CD4-positive, alpha-beta T cell (primary cell): ENCODE measurements at regions not wholly inside any gene's neighbourhood (a gene's known extent, or its start where the extent isn't known, plus 50 kb on each side); places are given as distances from the start of the nearest gene placed in this dataset.

ENCODE experiments used
- ATAC-seq: fragments of 200-7000 bp; cut with Tn5 transposase; one replicate; pipeline ENCODE4 v1.10.0; 2022; ENCODE audit warnings: mild to moderate bottlenecking; ENCODE audit not compliant: poor library complexity
- CTCF ChIA-PET: fragments of 350-600 bp; sonication (Branson Sonifier 250); formaldehyde crosslinking; loops from one replicate; lab custom pipeline; 2021; ENCODE audit warnings: antibody characterized with exemption, inconsistent platforms; lab: Charles Lee
- POLR2A ChIA-PET: fragments of 350-600 bp; sonication (Branson Sonifier 250); formaldehyde crosslinking; loops from one replicate; lab custom pipeline; 2021; ENCODE audit warnings: antibody characterized with exemption, inconsistent platforms; lab: Charles Lee
- DNase-seq, 14 experiments: peaks; one replicate each; pipeline ENCODE4 v3.0.0-alpha.2; 2013 to 2020; ENCODE audit warnings: mixed read lengths in 2 of 14
- H3K27ac ChIP-seq, 2 donors: one replicate each; pipeline versions ENCODE4 v1.5.1 to v1.7.0; 2013; ENCODE audit warnings: low read length in 2 of 2, low read depth in 1 of 2, mild to moderate bottlenecking in 1 of 2
- H3K27me3 ChIP-seq, 2 experiments: 1 replicate in 1 of 2; 2 replicates in 1 of 2; pipeline versions ENCODE4 v1.6.1 to v1.7.0; 2013; ENCODE audit warnings: low read length in 2 of 2, control low read depth in 1 of 2, mild to moderate bottlenecking in 1 of 2, moderate library complexity in 1 of 2; ENCODE audit not compliant: insufficient read depth in 2 of 2, control insufficient read depth in 1 of 2
- H3K36me3 ChIP-seq: one replicate; pipeline ENCODE4 v1.6.1; 2013; ENCODE audit warnings: low read length, control low read depth; ENCODE audit not compliant: insufficient read depth
- H3K4me1 ChIP-seq: one replicate; pipeline ENCODE4 v1.6.1; 2013; ENCODE audit warnings: low read length, control low read depth; ENCODE audit not compliant: insufficient read depth
- H3K4me3 ChIP-seq: one replicate; pipeline ENCODE4 v1.5.1; 2013; ENCODE audit warnings: mild to moderate bottlenecking, low read length, moderate library complexity
- H3K9me3 ChIP-seq, 2 experiments: 1 replicate in 1 of 2; 2 replicates in 1 of 2; pipeline versions ENCODE4 v1.6.1 to v1.7.0; 2013; ENCODE audit warnings: low read length in 2 of 2, mild to moderate bottlenecking in 2 of 2, control low read depth in 1 of 2, moderate library complexity in 1 of 2; ENCODE audit not compliant: control insufficient read depth in 1 of 2, insufficient read depth in 1 of 2
- H3K27ac Mint-ChIP-seq: one replicate; pipeline ENCODE4 v1.8.0; 2020; ENCODE audit warnings: mixed read lengths
- H3K27me3 Mint-ChIP-seq: one replicate; pipeline ENCODE4 v1.8.0; 2021; ENCODE audit warnings: mixed read lengths
- H3K36me3 Mint-ChIP-seq: one replicate; pipeline ENCODE4 v1.8.0; 2021; ENCODE audit warnings: low read depth, mixed read lengths
- H3K4me1 Mint-ChIP-seq: one replicate; pipeline ENCODE4 v1.8.0; 2021; ENCODE audit warnings: low read depth, mixed read lengths
- H3K4me3 Mint-ChIP-seq: one replicate; pipeline ENCODE4 v1.8.0; 2020; ENCODE audit warnings: mild to moderate bottlenecking, mixed read lengths
- H3K9me3 Mint-ChIP-seq: one replicate; pipeline ENCODE4 v1.8.0; 2020; ENCODE audit warnings: mixed read lengths
- CTCF ChIP-seq: fragments of 200-600 bp; IDR thresholded peaks from one replicate; pipeline ENCODE4 v1.8.0; 2022; ENCODE audit warnings: antibody characterized with exemption, mild to moderate bottlenecking
- intact Hi-C, 2 experiments: fragments of 100-400 bp; cut with DNase I in 1 of 2; cut with micrococcal nuclease in 1 of 2; formaldehyde crosslinking; loops; one replicate each; pipeline versions ENCODE4 v1.15.1 to v1.9.0; 2023 to 2025; cut with DNase I, micrococcal nuclease

DNA sequence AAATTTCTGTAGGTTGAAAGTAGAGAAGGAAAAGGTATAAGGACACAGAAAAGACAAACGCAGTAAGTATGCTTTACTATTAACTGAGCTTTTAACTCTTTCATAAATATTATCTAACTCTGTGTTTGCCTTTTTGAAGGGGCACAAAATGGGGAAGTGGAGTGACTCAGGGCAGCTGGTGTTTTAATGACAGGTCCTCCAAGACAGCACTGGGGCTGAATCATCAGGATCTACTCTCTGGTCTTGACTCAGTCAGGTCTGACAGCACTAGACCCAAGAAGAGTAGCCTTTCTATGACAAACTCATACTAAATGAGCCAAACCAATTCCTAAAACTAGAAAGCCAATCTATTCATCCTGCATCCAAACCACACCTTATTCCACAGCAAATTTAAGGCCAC, 102.2 kb downstream of the APTX start:
- no peak overlapping the region for H3K4me3 ChIP-seq
- POLR2A ChIA-PET, result no interaction called here
- TF ChIP-seq CTCF, result no peak
- Mint-ChIP-seq H3K4me1 (no peaks in the 10 kb centered on the region), H3K36me3 (no peaks in the 10 kb centered on the region), H3K9me3 (no peaks in the 10 kb centered on the region), H3K27ac (no peak overlapping the region), H3K27me3 (peaks cover 19% of the 10 kb centered on the region), H3K4me3 (no peak overlapping the region)
- H3K9me3 ChIP-seq, result peaks cover 0 to 5% of the 10 kb centered on the region in 2 experiments
- peaks cover 0 to 4% of the 10 kb centered on the region in 2 experiments for H3K27me3 ChIP-seq
- H3K4me1 ChIP-seq, result no peaks in the 10 kb centered on the region
- ATAC-seq (no peak), DNase-seq (peak in 2 of 14 experiments; percentile 4 to 40)
- CTCF ChIA-PET, result no interaction called here
- H3K36me3 ChIP-seq, result no peaks in the 10 kb centered on the region
- intact Hi-C loops, result no loop called here
- H3K27ac ChIP-seq, result no peak overlapping the region

DNA sequence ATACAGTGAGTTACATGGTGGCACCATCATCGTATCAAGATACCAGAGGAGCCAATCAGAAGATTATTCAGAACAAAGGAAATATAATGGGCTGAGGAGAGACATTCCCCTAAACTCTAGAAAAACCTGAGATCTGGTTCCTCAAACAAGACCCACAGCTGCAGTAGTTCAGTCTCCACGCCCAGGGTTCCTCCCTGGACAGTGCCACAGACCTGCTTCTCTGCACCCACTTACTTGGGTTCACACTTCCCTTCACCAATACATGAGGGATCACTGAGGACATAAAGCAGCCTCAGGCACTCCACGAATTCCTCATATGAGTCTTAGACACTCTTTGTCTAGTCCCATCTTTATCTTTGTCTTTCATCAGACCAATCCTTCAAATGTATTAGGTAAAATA, 101.7 kb downstream of the APTX start:
- peaks cover 0 to 5% of the 10 kb centered on the region in 2 experiments for H3K9me3 ChIP-seq
- no peak for TF ChIP-seq CTCF
- ATAC-seq (no peak), DNase-seq (no peak)
- Mint-ChIP-seq H3K4me1 (no peaks in the 10 kb centered on the region), H3K27me3 (peaks cover 19% of the 10 kb centered on the region), H3K4me3 (no peak overlapping the region), H3K27ac (no peak overlapping the region), H3K9me3 (no peaks in the 10 kb centered on the region), H3K36me3 (no peaks in the 10 kb centered on the region)
- peaks cover 0 to 4% of the 10 kb centered on the region in 2 experiments for H3K27me3 ChIP-seq
- H3K4me3 ChIP-seq, result no peak overlapping the region
- ChIA-PET POLR2A (no interaction called here), CTCF (no interaction called here)
- H3K27ac ChIP-seq, result no peak overlapping the region
- H3K36me3 ChIP-seq, result no peaks in the 10 kb centered on the region
- H3K4me1 ChIP-seq, result no peaks in the 10 kb centered on the region
- intact Hi-C loops, result no loop called here

GRCh38 chr9:32906213-32906612, 95.2 kb downstream of the APTX start:
- POLR2A ChIA-PET, result no interaction called here
- H3K4me1 Mint-ChIP-seq, result no peaks in the 10 kb centered on the region
- H3K27me3 Mint-ChIP-seq, result peaks cover 17% of the 10 kb centered on the region
- CTCF ChIA-PET, result interaction anchor here (0.6 kb wide), 1 partner anchor 13 kb away, joined by 3 read pairs; no protein-coding TSS in a partner anchor
- H3K9me3 ChIP-seq, result no peaks in the 10 kb centered on the region
- intact Hi-C loops, result no loop called here
- no peak overlapping the region for H3K4me3 Mint-ChIP-seq
- H3K4me1 ChIP-seq, result no peaks in the 10 kb centered on the region
- no peak for ATAC-seq
- peak in 3 of 14 experiments; percentile 10 to 26 (median 14) for DNase-seq
- H3K27ac ChIP-seq, result no peak overlapping the region
- peaks cover 0 to 4% of the 10 kb centered on the region in 2 experiments for H3K27me3 ChIP-seq
- no peaks in the 10 kb centered on the region for H3K36me3 ChIP-seq
- no peak overlapping the region for H3K4me3 ChIP-seq
- no peaks in the 10 kb centered on the region for H3K36me3 Mint-ChIP-seq
- H3K9me3 Mint-ChIP-seq, result no peaks in the 10 kb centered on the region
- TF ChIP-seq CTCF, result no peak
- H3K27ac Mint-ChIP-seq, result no peak overlapping the region
